ENCODE measurements at regions not wholly inside any gene's neighbourhood (a gene's known extent, or its start where the extent isn't known, plus 50 kb on each side); places are given as distances from the start of the nearest gene placed in this dataset.
A peak's percentile ranks its signal among the peaks of the same experiment; 100 is the strongest.

DNA sequence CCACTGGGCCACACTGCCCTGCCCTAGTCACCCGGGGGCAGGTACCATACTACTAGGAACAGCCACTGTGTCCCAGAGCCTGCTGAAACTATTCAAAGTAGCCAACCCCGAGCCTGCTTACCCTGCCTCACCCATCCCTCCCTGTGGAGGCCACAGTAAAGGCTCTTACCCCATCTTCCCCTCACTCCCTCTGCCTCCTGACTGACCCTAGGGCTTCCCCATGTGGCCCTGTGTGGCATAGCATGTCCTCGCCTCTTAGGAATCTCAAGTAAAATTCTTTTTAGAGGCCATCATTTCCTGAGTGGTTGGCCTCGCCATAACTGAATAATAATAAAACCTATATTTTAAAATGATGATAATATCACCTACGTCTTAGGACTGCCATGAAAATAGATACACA, 112.2 kb upstream of the SLC6A11 start:
- Histone ChIP-seq H3K4me3 (ENCODE audit: low read depth, low read length, poor library complexity, severe bottlenecking) (no peak overlapping the region), H3K27ac (ENCODE audit: low read depth, low read length, poor library complexity, severe bottlenecking) (no peak overlapping the region), H3K36me3 (ENCODE audit: insufficient read depth, low read length, poor library complexity, severe bottlenecking) (no peaks in the 10 kb centered on the region), H3K27me3 (replicated peaks; ENCODE audit: insufficient read depth, low read depth, low read length, poor library complexity) (peaks cover 44% of the 10 kb centered on the region), H3K4me1 (ENCODE audit: insufficient read depth, low read length, poor library complexity, severe bottlenecking) (no peaks in the 10 kb centered on the region), H3K9me3 (ENCODE audit: low read depth, low read length, poor library complexity, severe bottlenecking) (no peaks in the 10 kb centered on the region)
- BruUV-seq (replicated peaks): no TSS peak
- TF ChIP-seq, protein P1, sequence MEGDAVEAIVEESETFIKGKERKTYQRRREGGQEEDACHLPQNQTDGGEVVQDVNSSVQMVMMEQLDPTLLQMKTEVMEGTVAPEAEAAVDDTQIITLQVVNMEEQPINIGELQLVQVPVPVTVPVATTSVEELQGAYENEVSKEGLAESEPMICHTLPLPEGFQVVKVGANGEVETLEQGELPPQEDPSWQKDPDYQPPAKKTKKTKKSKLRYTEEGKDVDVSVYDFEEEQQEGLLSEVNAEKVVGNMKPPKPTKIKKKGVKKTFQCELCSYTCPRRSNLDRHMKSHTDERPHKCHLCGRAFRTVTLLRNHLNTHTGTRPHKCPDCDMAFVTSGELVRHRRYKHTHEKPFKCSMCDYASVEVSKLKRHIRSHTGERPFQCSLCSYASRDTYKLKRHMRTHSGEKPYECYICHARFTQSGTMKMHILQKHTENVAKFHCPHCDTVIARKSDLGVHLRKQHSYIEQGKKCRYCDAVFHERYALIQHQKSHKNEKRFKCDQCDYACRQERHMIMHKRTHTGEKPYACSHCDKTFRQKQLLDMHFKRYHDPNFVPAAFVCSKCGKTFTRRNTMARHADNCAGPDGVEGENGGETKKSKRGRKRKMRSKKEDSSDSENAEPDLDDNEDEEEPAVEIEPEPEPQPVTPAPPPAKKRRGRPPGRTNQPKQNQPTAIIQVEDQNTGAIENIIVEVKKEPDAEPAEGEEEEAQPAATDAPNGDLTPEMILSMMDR (conservative IDR thresholded peaks at IDR 0.05; ENCODE audit: low read depth, low read length): peak; percentile 39; the same call in 1 of the 2 replicates
- TF ChIP-seq EZH2 (IDR thresholded peaks at IDR 0.05; ENCODE audit: borderline replicate concordance, low read depth, low read length, poor library complexity, severe bottlenecking): no peak
- intact Hi-C loops (cut with micrococcal nuclease; ENCODE audit: unreplicated experiment): no loop called here
- DNase-seq (ENCODE audit: low spot score): peak; percentile 32
- ChIA-PET POLR2A (ENCODE audit: low non-redundant PET) (no interaction called here), CTCF (no interaction called here)

DNA sequence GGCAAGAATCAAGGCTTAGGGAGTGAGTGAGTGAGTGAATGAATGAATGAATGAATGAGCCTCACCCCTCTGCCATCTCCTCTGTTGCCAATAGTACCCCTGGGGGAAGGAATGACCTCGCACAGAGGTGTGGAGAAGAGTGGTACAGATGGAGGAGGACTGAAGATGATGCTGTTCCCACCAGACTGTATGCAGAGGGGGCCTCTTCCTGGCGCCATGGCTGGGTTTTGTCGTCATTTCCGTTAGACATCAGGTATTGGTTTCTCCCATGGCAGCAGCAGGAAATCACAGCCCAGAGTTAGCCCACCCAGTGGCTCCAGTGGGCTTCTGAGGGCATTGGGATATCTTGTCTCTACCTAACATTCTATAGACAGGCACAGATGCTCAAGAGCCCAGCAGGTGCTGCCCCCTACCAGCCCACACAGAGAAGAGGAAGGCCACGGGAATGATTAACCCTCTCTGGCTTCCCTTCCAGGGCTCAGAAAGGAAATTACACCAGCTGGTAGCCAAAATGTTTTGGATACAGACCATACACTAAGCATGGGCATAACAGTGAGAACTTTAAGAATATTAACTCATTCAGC, 109.8 kb upstream of the SLC6A11 start:
- Histone ChIP-seq H3K27ac (ENCODE audit: low read depth, low read length, poor library complexity, severe bottlenecking) (no peak overlapping the region), H3K4me3 (ENCODE audit: low read depth, low read length, poor library complexity, severe bottlenecking) (no peak overlapping the region), H3K27me3 (replicated peaks; ENCODE audit: insufficient read depth, low read depth, low read length, poor library complexity) (peaks cover 57% of the 10 kb centered on the region), H3K4me1 (ENCODE audit: insufficient read depth, low read length, poor library complexity, severe bottlenecking) (no peaks in the 10 kb centered on the region), H3K36me3 (ENCODE audit: insufficient read depth, low read length, poor library complexity, severe bottlenecking) (no peaks in the 10 kb centered on the region), H3K9me3 (ENCODE audit: low read depth, low read length, poor library complexity, severe bottlenecking) (no peaks in the 10 kb centered on the region)
- DNase-seq (ENCODE audit: low spot score): no peak
- TF ChIP-seq EZH2 (IDR thresholded peaks at IDR 0.05; ENCODE audit: borderline replicate concordance, low read depth, low read length, poor library complexity, severe bottlenecking): no peak
- TF ChIP-seq, protein P1 (conservative IDR thresholded peaks at IDR 0.05; ENCODE audit: low read depth, low read length): no peak
- no TSS peak for BruUV-seq (replicated peaks)
- ChIA-PET CTCF (no interaction called here), POLR2A (ENCODE audit: low non-redundant PET) (no interaction called here)
- intact Hi-C loops (cut with micrococcal nuclease; ENCODE audit: unreplicated experiment): no loop called here

DNA sequence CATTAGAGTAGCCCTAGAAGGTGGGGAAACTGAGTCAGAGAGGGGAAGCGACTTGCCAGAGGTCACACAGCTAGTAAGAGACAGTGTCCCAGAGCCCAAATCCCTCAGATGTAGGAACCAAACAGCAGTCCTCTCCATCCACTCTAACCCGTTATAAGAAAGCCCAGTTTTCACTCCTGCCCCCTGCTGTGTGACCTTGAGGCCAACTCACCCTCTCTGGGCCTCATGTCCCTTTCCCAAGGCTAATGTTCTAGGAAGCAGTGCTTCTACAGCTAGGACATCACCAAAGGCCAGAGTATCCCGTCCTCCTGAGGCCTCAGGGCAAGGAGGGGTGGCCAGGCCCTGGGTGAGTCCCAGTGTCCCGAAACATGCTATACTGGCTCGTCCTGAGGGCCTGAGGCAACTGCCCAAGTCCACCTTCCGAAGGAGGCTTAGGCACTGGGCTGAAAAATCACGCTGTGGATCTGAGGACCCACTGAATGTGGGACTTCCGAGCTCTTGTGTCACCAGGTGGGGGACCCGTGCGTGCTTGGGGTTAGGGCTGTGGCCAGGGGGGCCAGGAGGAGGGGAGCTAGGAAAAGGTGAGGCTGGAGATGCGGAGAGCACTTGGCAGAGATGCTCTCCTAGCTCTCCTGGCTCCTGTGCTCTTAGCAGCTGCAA, 109.2 kb upstream of the SLC6A11 start:
- Histone ChIP-seq H3K27ac (ENCODE audit: low read depth, low read length, poor library complexity, severe bottlenecking) (no peak overlapping the region), H3K27me3 (replicated peaks; ENCODE audit: insufficient read depth, low read depth, low read length, poor library complexity) (peaks cover 59% of the 10 kb centered on the region), H3K4me1 (ENCODE audit: insufficient read depth, low read length, poor library complexity, severe bottlenecking) (no peaks in the 10 kb centered on the region), H3K9me3 (ENCODE audit: low read depth, low read length, poor library complexity, severe bottlenecking) (no peaks in the 10 kb centered on the region), H3K4me3 (ENCODE audit: low read depth, low read length, poor library complexity, severe bottlenecking) (no peak overlapping the region), H3K36me3 (ENCODE audit: insufficient read depth, low read length, poor library complexity, severe bottlenecking) (no peaks in the 10 kb centered on the region)
- ChIA-PET POLR2A (ENCODE audit: low non-redundant PET) (no interaction called here), CTCF (no interaction called here)
- DNase-seq (ENCODE audit: low spot score): no peak
- intact Hi-C loops (cut with micrococcal nuclease; ENCODE audit: unreplicated experiment): no loop called here
- no peak for TF ChIP-seq EZH2 (IDR thresholded peaks at IDR 0.05; ENCODE audit: borderline replicate concordance, low read depth, low read length, poor library complexity, severe bottlenecking)
- TF ChIP-seq, protein P1 (conservative IDR thresholded peaks at IDR 0.05; ENCODE audit: low read depth, low read length): no peak
- BruUV-seq (replicated peaks): no TSS peak

Measured in A673 (cell line).